ENCODE measurements at regions not wholly inside any gene's neighbourhood (a gene's known extent, or its start where the extent isn't known, plus 50 kb on each side); places are given as distances from the start of the nearest gene placed in this dataset.

DNA sequence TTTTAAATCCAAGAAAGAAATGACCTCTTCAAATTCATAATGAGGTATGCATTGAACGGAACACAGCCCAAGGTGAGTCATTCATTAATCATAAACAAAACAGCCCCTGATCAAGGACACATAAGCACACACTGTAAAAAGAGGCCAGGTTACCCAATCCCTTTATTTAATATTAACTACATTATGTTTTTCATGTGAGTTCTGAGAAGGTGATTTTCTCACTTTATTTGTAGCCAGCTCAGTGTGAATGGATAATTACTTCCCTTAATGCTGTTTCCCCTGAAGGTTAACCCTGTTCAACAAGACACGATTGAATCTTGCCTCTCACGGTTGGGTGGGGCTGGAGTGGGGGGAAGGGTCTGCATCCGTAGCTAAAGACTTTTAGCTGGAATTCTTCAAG, 257.3 kb upstream of the SALL1 start:
- peak; percentile 38 for DNase-seq

DNA sequence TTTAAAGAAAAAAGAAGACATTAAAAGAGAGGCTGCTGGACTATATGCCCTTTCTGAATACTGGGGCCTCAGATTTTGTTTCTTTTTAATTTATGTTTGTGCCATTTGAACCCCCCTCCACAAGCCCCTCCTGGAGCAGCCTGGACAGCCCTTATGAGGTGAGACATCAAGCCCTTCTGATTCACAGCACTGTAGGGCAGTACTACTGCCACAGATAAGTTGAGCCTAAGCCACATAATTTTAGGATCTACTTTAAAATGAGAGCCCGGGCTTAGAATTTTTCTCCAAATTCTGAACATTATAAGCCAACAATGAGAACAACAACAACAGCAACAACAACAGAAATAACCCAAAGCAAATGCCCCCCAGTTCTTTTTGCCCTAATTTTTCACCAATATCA, 256.9 kb upstream of the SALL1 start:
- no peak for DNase-seq

DNA sequence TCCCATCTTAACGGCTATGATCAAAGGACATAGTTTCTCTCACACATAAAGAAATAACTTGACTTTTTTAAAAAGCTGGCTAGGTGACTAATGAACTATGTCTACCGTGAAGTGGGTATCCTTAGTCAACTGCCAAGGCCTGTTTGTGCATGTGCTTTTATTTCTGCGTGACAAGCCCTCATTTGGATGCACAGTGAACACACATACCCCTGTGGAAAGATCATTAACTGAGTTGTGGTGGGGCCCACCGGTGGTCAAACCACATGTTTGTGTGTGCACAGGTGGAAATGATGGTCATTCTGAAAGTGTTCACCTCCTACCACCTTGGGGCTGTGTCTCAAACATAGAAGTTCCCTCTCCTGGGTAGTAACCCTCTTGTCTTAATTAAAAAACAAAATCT, 256.1 kb upstream of the SALL1 start:
- no peak for DNase-seq

GRCh38 chr16:51405361-51405760, 254.3 kb upstream of the SALL1 start:
- DNase-seq = no peak

- DNase-seq = no peak
Measured at GRCh38 chr16:51404386-51404785, 253.3 kb upstream of the SALL1 start.

GRCh38 chr16:51402785-51403184, 251.7 kb upstream of the SALL1 start:
- no peak for DNase-seq

DNA sequence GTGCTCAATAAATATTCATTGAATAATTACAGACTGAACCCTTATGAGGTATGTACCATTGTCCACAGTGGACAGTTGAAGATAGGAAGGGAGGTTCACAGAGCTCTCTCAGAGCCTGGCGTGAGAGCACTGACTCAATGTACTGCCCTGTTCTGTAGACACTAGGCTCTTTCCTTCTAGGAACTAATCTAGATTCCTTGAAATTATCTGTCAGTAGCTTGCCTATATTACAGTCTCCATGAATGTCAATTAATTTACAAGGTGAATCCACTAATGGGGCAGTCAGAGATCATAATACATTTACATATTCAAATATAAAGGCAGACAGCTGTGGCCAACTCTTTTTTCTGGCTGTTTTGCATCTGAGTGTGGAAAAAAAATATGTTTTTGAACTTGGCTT, 251.2 kb upstream of the SALL1 start:
- DNase-seq = no peak

DNA sequence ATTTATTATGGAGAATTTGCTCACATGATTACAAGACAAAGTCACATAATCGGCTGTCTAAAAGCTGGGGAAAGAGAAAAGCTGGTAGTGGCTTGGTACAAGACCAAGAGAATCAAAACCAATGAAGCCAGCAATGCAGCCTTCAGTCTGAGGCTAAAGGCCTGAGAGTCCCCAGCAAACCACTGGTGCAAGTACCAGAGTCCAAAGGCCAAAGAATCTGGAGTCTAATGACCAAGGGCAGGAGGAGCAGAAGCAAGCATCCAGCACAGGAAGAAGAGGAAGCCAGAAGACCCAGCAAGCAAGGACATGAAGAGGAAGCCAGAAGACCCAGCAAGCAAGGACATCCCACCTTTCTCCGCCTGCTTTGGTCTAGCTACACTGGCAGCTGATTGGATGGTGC, 250.6 kb upstream of the SALL1 start:
- no peak for DNase-seq

DNA sequence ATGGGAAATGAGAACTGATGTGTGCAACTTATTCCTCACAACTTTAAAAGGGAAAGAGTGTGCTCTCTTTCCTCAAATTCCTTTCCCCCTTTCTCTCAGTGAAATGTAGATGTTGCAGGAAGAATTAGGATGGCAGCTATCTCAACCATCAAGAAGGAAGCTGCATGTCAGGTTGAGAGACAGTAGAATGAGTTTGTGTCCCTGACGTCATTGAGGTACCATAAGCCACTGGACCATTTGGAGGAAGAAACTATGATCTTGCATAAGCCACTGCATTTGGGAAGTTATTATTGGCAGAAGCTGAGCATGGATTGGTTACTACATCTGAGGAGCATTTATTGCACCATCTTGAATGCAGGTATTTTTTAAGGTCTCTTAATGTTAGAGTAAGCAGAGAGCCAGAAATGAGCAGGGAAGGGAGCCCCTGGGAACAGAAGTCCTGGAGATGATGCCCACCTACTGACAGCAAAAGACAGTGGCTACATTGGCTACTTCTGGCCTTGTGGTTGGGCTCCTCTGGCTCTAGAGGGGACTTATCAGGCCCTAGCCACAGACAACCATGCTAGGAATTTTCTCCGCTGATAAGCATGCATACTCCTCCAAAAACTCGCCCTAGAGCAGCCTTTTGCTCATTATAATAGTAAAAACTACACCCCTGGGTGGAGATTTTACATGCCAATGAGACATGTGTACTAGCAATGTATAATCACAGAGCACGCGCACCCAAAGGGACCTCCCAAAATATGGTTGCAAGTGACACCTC, 249.0 kb upstream of the SALL1 start:
- DNase-seq = no peak

DNA sequence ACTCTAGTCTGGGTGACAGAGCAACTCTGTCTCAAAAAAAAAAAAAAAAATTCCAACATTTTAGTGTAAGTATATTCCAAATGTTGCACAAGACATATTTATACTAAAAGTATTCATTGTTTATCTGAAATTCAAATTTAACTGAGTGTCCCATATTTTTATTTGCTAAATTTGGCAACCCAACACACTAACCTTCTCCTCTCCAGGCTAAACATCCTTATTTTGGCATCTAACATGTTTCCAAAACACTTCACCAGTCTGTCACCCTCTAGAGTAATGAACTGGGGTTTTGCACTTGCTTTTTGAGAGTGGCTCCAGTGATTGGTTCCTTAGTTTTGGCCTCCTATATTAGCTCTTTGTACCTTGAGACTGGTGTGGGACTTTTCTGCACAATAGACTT, 243.4 kb upstream of the SALL1 start:
- no peak for DNase-seq

DNA sequence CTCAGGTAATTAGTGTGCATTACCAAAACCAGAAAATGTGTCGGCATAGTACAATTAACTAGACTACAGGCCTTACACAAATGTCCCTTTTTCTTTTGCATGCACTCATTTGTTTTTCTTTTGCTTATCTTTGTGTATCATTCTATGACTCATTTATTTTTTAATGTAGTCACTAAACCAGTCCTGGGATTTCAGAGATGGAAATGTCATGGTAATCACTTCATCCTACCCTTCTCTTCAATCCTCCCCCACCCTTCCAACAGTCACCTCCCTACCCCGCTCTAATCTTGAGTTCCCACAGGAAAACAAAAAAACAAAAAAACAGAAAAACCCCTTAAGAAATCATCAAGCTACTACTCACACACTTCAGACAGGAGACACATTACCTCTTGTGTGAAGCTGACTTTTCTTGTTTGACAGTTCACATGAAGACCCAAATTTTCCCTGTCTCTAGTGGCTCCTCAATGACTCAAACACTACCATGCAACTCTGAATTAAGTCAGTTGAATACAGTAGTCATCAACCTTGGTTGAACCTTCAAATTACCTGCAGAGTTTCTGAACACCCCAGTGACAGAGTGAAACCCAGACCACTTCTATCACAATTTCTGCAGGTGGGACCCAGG, 242.4 kb upstream of the SALL1 start:
- no peak for DNase-seq

DNA sequence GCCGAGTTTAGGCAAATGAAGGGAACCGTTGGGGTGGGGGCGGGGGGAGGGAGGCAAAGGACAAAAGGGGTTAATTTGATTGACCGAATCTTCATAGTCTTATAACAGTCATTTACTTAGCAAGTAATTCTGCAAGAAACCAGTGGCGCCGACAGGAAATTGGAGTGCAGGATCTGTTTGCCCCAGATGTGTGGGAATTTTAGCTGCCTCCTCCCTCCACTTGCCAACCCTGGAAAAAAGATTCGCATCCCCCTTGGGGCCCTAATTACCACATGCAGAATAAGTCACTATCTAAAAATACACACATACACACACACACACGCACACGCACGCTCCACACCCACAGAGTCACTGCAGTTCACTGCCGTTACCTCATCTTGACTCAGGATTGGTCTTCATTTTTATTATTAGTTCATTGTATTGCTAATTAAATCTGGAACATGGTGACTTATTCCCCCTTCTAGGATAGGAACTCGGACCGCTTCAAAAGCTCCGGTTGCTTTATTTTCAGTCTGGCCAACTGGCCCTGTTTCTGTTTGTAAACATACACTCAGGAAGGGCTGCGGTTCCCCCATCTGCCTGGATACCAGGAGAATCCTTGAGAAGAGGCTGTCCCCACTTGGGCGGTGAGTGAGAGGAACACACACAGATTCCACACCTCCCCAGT, 241.6 kb upstream of the SALL1 start:
- peak; percentile 24 for DNase-seq

- no peak for DNase-seq
Measured at GRCh38 chr16:51391798-51392511, 240.9 kb upstream of the SALL1 start.

DNA sequence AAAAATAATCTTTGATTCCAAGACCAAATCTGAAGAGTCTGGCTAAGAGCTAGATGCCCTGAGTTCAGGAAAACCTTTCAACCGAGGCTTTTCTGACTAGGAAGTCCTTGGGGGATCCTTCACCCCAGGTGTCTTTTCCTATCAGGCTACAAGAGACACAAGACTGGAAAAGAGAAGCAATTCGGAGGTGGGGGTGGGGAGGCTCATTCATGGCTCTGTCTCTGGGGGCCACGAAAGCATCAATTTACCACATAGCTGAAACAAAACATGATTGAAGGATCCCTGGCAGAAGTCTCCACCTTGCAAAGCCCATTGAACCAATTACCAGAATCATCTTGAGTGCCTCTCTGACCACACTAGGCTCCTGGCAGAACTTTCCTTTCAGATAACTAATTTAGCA, 239.8 kb upstream of the SALL1 start:
- DNase-seq = no peak

DNA sequence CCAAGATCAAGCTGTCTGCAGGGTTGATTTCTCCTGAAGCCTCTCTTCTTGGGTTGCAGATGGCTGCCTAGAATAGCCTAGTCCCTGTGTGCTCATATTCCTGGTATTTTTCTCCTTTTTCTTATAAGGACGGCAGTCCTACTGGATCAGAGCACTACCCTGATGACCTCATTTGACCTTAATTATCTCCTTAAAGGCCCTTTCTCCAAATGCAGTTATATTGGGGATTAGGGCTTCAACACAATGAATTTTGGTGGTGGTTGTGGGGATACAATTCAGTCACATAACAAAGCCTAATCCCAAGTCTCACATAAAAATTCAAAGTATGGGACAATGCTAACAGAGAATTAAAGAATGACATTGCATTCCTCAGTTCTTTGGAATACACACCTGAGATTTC, 238.8 kb upstream of the SALL1 start:
- DNase-seq = no peak

- no peak for DNase-seq
Measured at GRCh38 chr16:51388516-51388951, 237.5 kb upstream of the SALL1 start.

GRCh38 chr16:51383909-51384308, 232.8 kb upstream of the SALL1 start:
- DNase-seq = no peak

GRCh38 chr16:51382940-51383339, 231.9 kb upstream of the SALL1 start:
- DNase-seq = no peak

- DNase-seq = no peak
Measured at GRCh38 chr16:51382211-51382610, 231.1 kb upstream of the SALL1 start.

GRCh38 chr16:51376080-51376479, 225.0 kb upstream of the SALL1 start:
- DNase-seq = no peak

DNA sequence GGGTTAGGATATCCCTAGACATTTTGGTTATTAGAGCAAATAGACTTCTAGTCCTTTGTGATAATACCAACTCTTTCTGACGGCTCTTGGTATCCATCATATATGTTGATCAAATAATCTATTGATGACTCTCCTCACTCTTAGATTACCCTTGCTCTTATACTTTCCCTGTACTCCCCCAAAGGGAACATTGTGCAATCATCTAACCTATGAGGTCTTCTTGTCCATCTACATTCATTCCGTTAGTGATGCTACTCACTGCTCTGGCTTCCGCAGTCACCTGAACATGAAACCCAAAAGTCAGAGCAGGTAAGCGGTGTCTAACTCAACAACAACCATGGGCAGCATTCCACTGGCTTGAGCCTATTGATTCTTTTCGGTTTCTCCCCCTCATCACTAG, 223.7 kb upstream of the SALL1 start:
- DNase-seq = no peak

DNA sequence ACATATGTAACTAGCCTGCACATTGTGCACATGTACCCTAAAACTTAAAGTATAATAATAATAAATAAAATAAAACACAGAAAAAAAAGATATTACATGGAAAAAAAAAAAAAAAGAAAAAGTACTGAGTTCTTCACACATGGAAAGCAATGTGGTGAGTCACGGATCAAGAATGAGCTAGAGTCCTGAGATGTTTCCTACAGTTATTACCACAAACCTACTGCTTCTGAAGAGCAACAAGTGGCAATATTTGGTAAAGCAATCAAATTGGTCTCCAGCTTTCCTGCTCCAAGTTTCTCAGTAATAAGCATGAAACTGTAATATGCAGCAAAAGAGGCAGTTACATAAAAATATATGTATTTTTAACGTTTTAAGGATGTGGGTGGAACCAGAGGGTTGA, 223.3 kb upstream of the SALL1 start:
- DNase-seq = peak; percentile 13

DNA sequence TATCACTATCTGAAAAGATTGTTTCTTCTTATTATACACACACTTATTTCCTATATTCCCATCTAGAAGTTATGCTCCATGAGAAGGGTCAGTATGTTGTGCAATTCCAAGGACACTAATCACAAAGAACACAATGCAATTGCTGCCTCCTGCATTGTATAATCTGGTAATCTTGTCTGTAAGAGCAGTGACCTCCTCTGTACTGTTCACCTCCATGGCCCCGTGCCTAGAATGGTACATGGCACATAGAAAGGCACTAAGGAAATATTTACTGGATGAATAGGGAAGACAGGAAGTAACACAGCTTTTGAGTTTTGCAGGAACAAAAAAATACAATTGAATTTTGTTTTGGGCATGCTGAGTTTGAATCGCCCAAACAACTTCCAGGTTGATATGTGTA, 214.6 kb upstream of the SALL1 start:
- DNase-seq = no peak
